ENCODE measurements at regions not wholly inside any gene's neighbourhood (a gene's known extent, or its start where the extent isn't known, plus 50 kb on each side); places are given as distances from the start of the nearest gene placed in this dataset.

DNA sequence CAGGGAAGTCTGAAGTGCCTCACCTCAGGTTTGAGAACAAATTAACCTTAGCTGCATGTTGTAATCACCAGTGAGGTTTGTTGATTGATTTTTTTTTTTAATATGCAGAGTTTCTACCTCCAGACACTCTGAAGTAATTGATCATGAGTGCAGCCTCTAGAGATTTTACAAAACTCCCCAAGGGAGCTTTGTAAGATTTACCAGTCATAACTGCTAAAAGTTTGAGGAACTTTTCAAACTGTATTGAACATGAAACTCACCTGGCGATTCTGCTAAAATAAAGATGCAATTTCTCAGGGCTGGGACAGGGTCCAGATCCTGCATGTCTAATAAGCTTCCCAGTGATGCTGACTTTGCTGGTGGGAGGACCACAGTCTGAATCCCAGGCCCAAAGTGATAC lies 339.6 kb upstream of the DCC start:
- DNase-seq = no peak
- no peak for ATAC-seq (ENCODE audit: poor library complexity)
- intact Hi-C loops (cut with DNase I) = no loop called here

DNA sequence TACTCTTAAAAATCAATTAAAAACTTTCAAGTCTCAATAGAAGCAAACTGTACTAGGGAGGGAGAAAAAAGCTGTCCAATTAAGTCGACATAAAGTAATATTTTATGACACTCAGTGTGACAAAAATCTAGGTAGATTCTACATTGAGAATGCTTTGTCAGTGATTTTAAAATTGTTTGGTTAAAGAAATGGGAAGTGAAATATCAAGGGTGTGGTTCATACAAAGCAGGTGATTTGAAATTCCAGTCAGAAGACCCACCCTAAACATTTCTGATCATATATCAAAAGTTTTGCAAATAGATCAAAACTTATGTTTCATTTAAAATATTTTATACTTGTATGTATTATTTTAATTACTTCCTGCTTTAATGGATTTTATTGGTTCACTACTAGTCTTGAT lies 338.9 kb upstream of the DCC start:
- ATAC-seq (ENCODE audit: poor library complexity) (no peak), DNase-seq (no peak)
- intact Hi-C loops (cut with DNase I) = no loop called here

DNA sequence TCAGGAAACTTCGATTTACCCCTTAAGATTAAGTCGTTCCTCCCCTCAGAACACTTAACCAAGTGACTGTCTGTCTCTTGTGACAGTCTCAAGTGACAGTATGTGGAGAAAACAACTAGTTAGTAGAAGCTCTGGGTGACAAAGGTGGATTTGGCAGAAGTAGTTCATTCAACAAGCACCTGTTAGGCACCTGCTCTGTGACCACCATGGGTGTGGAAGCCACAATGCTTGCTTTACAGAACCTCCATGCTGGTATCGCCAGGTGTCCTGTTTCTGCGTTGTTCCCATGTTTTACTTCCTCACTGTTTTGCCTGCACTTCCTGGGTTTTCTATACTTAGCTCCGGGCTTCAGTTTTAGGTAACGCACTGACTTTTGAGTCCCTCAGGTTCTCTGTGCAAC lies 337.4 kb upstream of the DCC start:
- no peak for DNase-seq
- no peak for ATAC-seq (ENCODE audit: poor library complexity)
- intact Hi-C loops (cut with DNase I) = no loop called here

DNA sequence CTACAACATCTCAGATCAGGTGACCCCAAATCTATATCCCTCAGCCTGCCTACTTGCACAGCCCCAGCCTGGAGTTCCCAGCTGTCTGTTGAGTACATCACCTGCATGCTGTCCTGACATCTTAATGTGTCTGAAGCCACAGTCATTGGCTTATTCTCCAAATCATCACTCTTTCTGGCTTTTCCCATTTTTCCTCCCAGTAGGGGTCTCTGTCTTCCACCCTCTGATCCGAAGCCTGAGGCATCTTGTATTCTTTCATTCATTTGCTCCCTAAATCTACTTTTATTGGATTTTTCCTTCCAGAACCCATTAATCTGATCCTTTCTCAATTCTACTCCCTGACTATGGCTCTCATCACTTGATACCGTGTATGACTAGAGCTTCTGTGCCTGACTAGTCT lies 332.9 kb upstream of the DCC start:
- ATAC-seq (ENCODE audit: poor library complexity) = no peak
- DNase-seq = no peak
- intact Hi-C loops (cut with DNase I) = no loop called here

DNA sequence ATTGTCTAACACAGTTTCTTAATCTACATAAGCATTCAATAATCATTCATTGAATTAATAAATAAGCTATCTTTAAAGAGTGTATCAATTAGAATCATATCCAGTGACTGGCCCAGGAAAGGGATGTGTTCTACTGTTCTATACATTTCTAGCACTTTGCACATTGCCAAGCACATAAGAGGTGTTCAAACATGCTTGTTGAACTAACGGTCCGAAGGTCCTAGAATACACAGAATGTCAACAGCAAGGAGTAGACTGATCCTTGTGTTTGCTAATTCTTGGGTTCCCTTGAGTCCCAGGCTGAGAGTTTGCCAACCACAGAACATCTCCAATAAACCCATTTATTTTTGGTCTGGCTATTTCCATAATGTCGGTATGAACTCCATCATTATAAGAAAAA lies 331.7 kb upstream of the DCC start:
- no peak for ATAC-seq (ENCODE audit: poor library complexity)
- intact Hi-C loops (cut with DNase I) = no loop called here
- no peak for DNase-seq

DNA sequence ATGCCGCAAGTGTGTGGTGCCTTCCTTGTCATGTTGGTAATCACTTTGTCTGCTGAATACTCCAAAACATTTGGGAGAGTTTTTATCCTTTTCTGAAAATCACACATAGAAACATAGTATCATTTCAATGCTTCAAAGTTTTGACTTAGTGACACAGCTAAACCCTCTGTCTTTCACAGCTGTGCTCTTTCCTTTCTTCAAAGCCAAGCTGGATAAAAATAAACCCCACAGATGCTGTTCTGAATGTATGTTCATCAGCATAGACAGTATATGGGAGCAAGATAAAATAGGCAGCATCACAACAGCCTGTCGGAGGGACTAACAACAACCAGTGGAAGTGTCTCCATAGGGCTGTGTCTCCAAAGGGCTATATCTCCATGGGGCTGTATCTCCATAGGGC lies 331.3 kb upstream of the DCC start:
- intact Hi-C loops (cut with DNase I) = no loop called here
- DNase-seq = no peak
- ATAC-seq (ENCODE audit: poor library complexity) = no peak

DNA sequence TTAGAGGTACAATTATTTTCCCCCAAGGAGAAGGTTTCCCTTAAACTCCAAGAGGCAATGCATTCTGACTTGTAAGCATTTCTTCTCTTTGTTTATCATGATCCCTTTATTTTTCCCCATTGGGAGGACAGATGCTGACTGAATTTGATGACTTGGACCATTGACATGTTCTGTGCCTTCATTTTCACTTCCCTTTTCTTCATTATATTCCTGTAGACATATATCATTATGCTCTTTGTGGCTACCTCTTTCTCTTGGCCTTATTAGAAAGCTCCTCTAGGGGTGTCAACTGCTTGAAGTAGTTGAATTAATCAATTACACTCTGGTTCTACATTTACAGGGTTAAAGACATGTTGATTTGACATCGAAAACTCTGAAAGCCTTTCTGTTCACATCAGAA lies 330.0 kb upstream of the DCC start:
- ATAC-seq (ENCODE audit: poor library complexity) (no peak), DNase-seq (no peak)
- intact Hi-C loops (cut with DNase I) = no loop called here

DNA sequence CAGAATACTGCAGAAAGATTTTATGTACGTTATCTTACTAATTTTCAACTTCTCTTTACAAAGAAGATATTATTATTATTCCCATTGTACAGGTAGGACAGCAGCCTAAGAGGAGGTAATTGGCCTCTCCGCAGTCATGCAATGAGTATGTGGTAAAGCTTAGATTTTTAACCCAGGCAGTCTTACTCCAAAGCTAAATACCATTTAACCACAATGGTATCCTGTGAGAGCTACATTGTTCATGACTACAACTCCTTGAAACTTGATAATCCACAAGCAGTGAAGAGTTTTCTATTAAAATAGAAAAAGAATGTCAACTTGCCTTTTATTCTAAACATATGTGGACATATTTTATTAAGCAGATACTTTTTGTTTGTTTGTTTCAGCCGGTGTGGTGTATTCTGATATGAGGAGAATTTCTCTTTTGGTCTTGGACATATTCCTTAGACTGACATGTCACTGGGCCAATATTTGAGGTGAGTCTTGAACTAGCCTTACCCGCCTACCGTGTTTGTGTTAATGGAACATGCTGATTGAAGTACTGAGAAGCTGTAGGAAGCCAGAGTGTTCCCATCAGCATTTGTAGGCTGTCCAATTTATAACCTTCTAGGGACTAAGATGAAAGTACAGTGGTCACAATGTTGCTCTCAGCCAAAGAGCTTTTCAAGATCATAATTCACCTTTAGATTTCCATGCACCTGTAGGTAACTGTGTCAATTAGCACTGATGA lies 293.9 kb upstream of the DCC start:
- ATAC-seq (ENCODE audit: poor library complexity) (no peak), DNase-seq (no peak)
- intact Hi-C loops (cut with DNase I) = no loop called here

DNA sequence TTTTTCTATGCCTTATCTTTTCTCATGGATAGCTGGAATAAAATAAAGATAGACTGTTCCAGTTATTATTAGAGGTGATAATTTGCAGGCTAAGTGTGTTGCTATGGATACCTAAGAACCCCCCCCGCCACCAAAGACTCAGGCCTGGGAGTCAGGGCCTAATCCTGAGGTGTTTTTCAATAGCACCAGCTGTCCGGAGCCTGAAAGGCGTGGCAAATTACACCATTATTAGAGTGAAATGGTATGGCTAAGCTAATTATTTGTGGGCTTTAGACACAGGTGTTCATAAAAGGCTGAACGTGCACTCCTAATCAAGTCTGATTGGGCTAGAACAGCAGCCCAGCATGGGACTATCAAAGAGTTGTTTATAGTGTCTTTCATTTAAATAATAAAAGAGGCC lies 293.2 kb upstream of the DCC start:
- intact Hi-C loops (cut with DNase I) = no loop called here
- no peak for ATAC-seq (ENCODE audit: poor library complexity)
- no peak for DNase-seq

DNA sequence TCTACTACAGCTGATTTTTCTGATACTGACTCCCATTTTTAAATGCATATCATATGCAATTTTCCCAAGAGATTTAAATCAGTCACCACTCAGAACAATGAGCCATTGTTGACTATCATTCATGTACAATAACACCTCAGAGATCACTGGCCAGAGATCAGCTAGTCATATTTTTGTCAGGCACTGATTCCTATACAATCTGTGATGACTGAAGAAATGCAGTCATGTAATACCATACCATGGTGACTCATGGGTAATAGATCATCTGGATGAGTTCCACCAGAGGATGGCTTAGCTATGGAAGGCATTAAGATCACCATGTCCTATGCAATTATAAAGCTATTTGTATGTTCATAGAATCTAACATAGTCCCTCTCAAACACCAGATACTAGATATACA lies 285.7 kb upstream of the DCC start:
- ATAC-seq (ENCODE audit: poor library complexity) (no peak), DNase-seq (no peak)
- intact Hi-C loops (cut with DNase I) = no loop called here

DNA sequence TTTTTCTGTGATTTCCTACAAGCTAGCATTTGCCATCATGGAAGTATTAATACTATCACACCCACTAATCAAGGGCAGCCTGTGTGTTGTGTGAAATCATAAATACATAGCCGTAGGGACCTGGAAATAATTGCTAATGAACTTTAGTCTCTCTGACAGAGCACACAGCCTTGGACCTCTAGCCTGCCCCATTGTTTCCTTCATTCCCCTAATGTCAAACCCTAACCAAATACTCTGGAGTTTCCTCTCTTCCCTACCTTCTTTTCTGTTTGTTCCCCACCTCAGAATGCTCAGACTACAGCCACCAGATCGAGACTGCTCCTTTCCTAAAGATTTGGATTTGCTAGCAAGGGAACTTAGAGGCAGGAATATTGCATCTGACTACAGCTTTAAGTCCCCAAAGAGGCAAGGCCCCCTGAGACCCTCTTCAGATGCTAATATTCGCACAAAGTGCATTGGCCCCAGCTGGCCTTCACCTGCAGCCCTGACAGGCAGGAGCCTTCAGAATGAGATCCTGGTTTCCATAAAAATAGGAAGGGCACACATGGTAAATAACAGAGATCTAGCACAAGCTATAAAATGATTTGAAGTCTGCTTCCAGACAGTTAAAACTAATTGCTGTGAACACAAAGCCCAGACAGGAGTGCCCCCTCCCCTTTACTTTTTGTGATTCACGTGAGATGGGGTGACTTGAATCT lies 279.2 kb upstream of the DCC start:
- intact Hi-C loops (cut with DNase I) = no loop called here
- ATAC-seq (ENCODE audit: poor library complexity) = no peak
- no peak for DNase-seq

DNA sequence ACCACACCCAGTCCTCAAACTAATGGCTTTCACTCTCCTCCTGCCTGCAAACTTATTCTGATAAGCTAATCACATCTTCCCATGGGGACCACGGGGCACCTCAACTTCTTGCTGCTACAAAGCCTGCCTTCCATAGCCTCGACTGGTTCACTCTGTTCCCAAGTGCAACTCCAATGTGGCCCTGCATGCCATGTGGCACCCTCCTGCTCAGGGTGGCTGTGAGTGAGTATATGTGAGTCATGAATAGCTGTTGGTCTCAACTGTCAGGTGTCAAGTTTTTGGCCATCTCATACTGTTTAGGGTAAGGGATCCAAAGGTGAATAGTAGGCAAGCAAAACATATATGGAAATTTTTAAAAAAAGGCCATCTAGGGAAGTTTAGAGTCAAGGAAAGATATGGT lies 276.1 kb upstream of the DCC start:
- ATAC-seq (ENCODE audit: poor library complexity) (no peak), DNase-seq (no peak)
- intact Hi-C loops (cut with DNase I) = no loop called here

DNA sequence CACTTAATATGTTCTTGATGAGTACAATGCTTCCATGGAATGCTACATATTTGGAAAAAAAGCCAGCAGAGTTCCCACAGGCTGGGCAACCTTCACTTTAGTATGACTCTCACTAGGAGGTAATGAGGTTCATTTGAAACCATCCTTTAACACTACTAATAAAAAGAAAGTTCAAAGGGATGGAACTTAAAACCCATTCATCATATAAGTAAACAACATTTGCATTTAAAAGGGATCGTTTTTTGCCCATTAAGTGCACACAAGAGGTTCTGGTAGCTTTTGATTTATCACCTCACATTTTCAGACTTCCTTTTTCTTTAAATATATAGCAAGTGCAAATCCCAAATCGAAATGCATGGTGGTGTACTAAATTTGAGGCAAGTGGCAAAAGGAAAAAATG lies 270.8 kb upstream of the DCC start:
- no peak for DNase-seq
- intact Hi-C loops (cut with DNase I) = no loop called here
- ATAC-seq (ENCODE audit: poor library complexity) = no peak

DNA sequence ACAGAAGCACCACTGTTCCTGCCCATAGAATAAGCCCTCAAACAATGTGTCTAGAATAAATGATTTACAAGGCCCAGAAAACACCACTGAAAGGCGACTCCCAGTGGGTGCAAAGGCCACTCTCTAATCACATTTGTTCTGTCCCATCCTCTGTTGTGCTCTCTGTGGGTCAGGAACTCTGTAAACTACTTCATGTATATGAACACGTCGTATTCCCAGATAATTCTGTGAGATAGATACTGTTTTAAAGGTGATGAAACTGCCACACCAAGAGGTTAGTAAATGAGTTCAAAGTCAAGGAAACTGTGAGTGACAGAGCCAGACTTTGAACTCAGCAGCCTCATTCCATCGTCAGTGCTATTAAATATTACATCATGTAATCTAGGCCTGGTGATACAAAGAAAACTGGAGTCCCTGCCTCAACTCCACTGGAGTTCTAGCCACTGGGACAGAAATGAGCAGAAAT lies 269.7 kb upstream of the DCC start:
- no peak for ATAC-seq (ENCODE audit: poor library complexity)
- no peak for DNase-seq
- intact Hi-C loops (cut with DNase I) = no loop called here

DNA sequence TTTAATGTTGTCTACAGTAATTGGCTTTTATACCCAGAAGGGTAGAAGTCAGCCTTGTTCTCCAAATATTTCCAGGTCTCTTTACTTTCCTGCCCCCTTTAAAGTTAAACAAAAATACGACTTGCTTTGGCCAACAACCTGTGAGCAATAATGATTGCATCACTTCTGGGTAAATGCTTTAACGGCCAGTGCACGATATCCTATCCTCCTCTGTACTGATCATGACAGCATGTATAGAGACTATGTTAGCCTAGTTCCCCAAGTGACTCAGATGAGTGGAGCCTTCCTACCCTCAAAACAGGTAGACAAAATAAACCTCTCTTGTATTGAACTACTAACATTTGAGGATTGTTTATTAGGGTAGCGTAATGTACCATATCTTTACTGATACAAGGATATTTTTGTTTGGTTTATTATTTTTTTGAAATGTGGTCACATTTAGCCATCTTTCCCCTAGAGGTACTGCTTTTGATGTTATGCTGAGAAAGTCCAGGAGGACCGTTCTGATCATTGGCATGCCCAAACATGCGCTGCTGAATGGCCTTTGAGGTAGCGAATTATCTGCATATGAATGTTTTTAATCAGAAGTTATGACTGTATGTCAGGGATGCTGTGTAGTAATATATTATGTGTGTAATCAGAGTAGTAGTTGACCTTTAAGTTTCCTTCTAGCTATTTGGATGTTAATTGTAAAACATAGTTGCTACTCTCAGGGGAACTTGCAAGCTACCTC lies 262.6 kb upstream of the DCC start:
- DNase-seq (no peak), ATAC-seq (ENCODE audit: poor library complexity) (no peak)
- intact Hi-C loops (cut with DNase I) = no loop called here

DNA sequence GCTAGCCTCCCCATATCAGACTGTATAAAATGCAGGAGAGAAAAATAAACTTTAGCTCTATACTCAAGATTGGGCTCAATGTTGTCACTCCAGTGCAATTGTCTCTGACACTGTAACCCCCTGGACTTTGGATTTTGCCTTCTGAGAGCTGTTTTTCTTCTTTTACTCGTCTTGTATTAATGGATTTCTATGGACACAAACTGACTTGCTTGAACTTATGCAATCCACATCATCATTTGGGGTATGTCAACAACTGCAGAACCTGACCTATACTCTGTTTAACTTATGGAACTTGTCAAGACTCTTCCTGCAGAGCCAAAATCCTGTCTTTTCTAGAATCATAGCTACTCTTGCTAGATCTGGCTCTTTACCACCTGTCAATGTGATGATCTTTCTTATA lies 257.8 kb upstream of the DCC start:
- no peak for DNase-seq
- intact Hi-C loops (cut with DNase I) = loop anchor here (10.0 kb wide), 1 partner anchor 83 kb away; no protein-coding TSS in a partner anchor
- no peak for ATAC-seq (ENCODE audit: poor library complexity)

DNA sequence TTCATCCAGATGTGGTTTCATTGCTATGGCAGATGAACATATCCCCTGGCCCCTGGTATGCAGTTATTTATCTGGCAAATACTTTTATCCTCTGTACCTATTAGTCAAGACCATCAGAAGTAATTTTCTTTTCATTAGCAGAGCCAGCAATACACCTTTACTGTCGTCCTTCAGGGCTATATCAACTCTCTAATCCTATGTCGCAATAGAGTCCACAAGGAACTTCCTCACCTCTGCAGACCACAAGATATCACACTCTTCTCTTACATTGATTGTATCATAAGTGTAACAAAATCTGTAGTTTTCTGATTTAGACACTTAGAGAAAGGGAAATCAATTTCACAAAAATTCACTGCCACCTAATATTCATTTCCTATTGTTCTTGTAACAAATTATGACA lies 252.9 kb upstream of the DCC start:
- intact Hi-C loops (cut with DNase I) = loop anchor here (10.0 kb wide), 1 partner anchor 78 kb away; no protein-coding TSS in a partner anchor
- DNase-seq = no peak
- ATAC-seq (ENCODE audit: poor library complexity) = no peak

DNA sequence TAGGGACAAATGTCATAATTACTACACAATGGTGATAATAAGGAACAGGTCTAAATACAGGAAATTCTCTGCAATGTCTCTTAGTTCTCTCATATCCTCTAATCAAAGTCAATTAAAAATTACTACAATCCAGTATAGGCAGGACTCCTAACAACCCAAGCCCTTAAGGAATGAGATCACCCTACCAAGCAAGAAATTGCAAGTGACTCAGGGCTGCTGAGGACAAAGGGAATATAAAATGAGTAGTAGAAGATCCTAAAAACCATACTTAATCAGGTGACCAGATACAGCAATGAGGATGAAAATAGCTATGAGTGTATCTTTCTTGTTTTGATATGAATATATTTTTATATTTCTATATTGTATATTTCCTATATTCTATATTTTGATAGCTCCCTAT lies 250.0 kb upstream of the DCC start:
- intact Hi-C loops (cut with DNase I) = no loop called here
- no peak for DNase-seq
- ATAC-seq (ENCODE audit: poor library complexity) = no peak

DNA sequence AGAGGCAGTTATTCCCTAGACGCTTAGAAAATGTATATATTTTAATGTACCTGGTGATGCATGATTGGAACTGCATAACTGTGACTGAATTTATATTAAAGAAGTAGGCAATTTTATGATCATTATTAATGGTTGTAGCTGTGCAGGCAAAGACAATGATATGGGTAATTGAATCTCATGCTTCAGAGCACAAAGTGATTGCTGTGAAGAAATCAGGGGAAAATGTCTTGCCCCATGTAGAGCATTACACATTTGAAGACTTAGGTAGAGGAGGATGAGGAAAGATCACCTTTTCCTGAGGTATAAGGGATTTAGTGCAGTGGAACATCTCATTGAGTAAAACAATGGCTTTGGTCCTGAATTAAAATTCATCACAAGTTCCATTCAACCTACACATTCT lies 246.8 kb upstream of the DCC start:
- no peak for ATAC-seq (ENCODE audit: poor library complexity)
- intact Hi-C loops (cut with DNase I) = no loop called here
- DNase-seq = no peak

DNA sequence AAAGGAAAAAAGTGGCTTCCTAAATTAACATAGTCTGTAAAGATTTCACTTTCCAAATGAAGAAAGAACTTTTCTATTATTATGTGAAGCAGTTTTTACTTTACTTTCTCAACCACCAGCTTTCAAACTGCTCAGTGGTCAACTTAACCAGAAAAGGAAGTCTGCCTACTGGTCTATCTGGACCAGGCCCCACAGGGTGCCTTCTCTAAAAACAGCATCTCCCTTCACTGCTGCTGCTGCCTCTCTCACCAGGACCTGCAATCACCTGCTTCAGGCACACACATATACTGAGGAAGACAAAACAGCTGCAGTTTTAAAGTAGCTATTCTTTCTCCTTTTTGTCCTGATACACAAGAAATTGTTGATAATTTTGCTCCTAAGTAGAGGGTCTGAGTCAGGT lies 221.3 kb upstream of the DCC start:
- ATAC-seq (ENCODE audit: poor library complexity) (no peak), DNase-seq (no peak)
- intact Hi-C loops (cut with DNase I) = no loop called here
